IPS-NIHi11 (cell line): ENCODE measurements at regions not wholly inside any gene's neighbourhood (a gene's known extent, or its start where the extent isn't known, plus 50 kb on each side); places are given as distances from the start of the nearest gene placed in this dataset.

Experiments used
- DNase-seq: peaks from one replicate; pipeline ENCODE4 v3.0.0; 2012; ENCODE audit warnings: mixed read lengths, low spot score

GRCh38 chr20:51095633-51096521 is 73.0 kb upstream of the KCNG1 start:
- DNase-seq, result no peak

- no peak for DNase-seq
These were observed 71.3 kb upstream of the KCNG1 start for GRCh38 chr20:51094221-51094620.

DNA sequence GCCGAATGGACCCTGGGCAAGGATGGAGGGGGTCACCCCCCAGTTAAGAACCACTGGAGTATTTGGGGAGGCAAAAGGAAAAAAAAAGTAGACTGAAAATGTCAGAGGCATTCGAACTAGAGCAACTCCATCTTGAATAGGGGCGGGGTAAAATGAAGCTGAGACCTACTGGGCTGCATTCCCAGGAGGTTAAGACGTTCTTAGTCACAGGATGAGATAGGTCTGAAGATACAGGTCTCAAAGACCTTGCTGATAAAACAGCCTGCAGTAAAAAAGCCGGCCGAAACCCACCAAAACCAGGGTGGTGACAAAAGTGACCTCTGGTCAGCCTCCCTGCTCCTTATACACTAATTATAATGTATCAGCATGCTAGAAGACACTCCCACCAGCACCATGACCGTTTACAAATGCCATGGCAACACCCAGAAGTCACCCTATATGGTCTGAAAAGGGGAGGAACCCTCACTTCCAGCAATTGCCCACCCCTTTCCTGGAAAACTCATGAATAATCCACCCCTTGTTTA is 70.4 kb upstream of the KCNG1 start:
- DNase-seq, result no peak

DNA sequence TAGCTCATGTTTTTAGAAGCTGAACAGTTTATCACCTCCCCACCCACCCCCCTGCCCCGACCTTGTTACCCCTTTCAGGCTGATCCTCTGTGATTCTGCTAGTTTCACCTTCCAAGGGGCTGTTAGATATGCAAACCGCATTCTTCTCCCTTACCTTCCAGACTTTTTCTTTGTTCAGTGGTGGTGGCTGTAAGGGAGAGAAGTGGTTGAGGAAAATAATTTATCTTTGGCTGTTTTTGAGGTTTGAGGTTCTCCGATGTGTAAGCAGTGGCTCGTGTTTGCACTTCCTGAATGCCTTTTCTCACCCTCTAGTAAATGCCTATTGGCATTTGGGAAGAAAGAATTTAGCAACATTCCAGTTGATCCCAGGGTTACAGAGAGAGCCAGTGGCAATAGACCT is 69.4 kb upstream of the KCNG1 start:
- DNase-seq, result no peak

DNA sequence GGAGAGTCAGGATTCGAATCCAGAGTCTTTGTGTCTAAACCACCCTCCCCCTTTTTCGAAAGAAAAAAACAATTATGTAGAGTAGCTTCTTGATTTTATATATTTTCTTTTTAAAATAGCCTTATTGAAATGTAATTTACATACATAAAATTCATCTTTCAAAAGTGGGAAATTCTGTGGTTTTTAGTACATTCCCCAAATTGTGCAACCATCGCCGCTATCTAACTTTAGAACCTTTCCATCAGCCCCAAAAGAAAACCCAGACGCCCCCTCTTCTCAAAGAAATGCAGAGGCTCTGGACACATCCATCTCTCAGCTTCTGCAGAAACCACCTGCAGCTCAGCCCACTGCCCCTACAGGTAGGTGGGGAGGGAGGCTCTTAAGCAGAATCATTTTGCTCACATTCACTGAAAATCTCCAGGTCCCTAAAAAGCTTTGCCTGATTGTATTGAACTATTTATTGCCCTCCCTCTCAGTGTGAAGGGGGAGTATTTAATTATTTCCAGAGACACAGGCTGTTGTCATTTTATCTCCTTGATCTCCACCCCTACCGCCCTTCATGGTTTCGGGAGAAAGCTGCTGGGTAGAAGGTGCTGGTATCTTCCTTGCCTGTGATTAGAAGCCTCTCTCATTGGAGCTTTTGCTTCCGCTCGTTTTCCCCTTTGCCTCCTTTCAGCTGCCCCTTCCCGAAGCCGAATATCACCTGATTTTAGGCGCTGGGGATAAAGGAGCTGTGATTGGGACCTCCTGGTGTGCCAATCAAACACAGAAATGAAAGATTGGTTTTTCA is 68.7 kb upstream of the KCNG1 start:
- no peak for DNase-seq

DNA sequence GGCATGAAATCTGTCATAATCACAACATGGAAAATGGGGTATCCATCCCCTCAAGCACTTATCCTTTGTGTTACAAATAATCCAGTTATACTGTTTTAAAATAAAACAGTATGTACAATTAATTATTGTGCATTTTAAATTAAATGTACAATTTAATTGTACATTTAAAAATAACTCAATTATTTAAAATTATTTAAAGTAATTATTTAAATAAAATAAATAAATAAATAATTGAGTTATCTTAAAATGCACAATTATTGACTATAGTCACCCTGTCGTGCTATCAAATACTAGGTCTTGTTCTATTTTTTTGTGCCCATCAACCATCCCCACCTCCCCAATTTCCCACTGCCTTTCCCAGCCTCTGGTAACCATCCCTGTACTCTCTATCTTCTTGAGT is 66.9 kb upstream of the KCNG1 start:
- no peak for DNase-seq

GRCh38 chr20:51089272-51089781 is 66.4 kb upstream of the KCNG1 start:
- DNase-seq, result no peak

GRCh38 chr20:51087266-51087665 is 64.4 kb upstream of the KCNG1 start:
- DNase-seq, result no peak

- no peak for DNase-seq
These were observed 62.9 kb upstream of the KCNG1 start for GRCh38 chr20:51085769-51086168.

- DNase-seq, result no peak
These were observed 61.9 kb upstream of the KCNG1 start for GRCh38 chr20:51084593-51085377.

DNA sequence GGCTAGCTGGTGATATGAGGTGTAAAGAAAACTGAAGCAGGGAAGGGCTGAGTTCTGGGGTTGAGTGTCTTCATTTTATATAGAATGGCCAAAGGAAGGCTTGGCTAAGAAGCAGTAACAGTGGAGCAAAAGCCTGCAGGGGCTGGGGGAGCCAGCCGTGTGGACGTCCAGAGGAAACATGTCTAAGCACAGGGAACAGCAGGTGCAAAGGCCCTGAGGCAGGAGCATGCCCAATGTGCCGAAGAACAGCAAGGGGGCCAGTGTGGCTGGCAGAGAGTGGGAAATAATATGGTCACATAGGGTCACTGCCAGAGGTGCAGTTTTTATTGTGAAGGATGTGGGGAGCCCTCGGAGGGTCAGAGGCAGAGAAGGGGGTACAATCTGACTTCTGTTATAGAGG is 60.5 kb upstream of the KCNG1 start:
- DNase-seq, result no peak

DNA sequence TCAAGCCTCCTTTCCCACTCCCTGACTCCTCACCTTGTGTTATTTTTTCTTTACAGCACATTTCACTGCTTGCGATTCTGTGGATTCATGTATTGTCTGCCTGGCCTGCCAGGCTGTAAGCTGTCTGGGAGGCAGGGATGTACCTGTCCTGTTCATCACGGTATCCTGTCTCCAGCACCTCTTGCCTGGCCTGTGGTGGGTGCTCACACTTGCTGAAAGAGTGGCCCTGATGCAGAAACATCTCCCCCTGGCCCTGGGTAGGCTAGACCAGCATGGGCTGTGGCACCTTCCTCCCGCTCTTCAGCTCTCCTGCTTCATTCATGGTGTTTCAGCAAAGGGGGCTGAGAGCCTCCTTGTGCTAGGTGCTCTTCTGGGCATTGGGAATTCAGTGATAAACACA is 60.1 kb upstream of the KCNG1 start:
- DNase-seq, result no peak

GRCh38 chr20:51080516-51080915 is 57.6 kb upstream of the KCNG1 start:
- no peak for DNase-seq

DNA sequence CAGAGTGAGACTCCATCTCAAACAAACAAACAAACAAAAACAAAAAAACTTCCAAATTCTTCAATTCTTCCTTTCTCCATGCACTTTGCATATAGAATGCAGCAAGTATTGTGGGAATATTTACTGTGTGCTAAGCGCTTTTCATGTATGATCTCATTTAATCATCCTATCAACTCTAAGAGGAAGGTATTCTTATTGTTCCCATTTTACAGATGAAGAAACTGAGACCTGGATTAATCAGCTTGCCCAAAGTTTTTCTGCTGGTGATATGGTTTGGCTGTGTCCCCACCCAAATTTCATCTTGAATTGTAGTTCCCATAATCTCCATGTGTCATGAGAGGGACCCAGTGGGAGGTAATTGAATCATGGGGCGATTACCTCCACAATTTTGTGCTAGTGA is 56.6 kb upstream of the KCNG1 start:
- no peak for DNase-seq

DNA sequence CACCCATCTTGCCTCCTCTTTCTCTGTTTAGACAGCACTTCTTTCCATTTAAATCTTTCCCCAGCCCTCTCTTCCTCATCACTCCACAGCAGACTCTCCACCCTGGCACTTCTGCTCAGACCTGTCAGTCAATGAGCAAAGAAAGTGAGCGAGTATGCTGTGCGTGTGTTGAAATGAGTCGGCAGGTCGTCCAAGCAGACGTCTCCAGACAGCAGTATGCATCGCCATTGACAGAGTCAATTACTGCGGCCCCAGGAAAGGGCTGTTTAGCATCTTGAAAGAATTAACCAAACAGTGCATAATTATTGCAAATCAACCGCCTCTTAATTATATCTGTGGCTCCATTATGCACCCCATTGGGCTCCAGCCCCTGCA is 54.8 kb upstream of the KCNG1 start:
- DNase-seq, result no peak

DNA sequence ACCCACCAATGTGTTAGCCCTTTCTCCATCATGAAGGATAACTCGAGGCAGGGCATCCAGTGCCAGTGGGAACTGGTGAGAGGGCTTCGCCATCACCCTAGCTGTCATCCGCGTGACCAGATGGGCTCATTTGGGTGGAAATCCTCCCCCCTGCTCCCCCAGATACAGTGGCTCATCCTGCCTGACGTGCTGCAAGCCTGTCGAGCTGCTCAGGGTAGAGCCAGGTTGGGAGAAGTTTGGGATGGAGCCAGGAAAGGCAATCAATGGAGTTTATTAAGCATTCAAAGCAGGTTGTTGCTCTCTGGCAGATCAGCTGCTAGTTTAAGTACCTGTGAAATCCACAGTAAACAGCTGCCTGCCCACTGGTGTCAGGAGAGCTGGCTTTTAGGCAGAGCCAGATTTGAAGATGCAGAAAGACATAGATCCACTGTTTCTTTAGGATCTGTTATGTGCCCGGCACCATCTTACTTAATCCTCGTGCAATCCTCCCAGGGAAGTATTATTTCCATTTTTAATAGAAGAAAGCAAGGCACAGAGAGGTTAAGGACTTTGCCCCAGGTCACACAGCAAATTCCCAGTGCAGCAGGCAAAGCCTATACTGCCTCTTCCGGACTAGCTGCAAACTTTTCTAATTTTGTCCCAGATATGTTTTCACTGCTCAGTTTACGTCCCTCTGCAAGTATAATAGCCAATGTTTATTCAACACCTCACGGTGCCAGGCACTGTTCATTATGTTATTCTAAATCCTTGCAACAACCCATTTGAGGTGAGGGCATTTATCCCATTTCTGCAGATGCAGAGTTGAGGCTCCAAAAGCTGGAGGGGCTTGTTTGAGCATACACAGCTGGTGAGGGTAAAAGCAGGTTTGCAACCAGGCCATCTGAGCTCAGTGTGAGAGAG is 54.1 kb upstream of the KCNG1 start:
- no peak for DNase-seq

DNA sequence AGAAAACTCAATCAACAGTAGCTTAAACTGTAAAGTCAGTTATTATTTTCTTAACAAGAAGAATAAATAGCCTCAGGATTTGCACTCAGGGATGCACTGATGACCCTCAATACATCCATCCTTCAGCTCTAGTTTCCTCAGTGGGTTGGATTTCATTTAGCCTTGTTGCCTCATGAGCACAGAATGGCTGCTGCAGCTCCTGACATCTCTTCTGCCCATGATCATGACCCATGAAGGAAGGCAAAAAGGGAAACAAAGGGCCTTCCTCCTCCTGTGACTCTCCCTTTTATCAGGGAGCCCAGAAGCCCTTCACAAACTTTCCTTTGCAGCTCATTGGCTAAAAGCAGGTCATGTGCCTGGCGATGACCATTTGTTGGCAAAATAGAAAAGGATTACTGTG is 51.2 kb upstream of the KCNG1 start:
- no peak for DNase-seq
